GM19395 (cell line): ENCODE measurements at regions not wholly inside any gene's neighbourhood (a gene's known extent, or its start where the extent isn't known, plus 50 kb on each side); places are given as distances from the start of the nearest gene placed in this dataset.
"Not testable (repeated sequence)": the region's sequence is repeated elsewhere in the genome, so short reads cannot be mapped to it uniquely, and the experiment has no call there.

Experiments used
- ATAC-seq: cut with Tn5 transposase; IDR thresholded peaks from one replicate; pipeline ENCODE4 v1.9.1; 2021; ENCODE audit warnings: mild to moderate bottlenecking, moderate library complexity; ENCODE audit not compliant: unreplicated experiment

- ATAC-seq: no peak
These were observed 428.4 kb downstream of the CSNK1G3 start for GRCh38 chr5:123940416-123940815.

- no peak for ATAC-seq
These were observed 425.3 kb downstream of the CSNK1G3 start for GRCh38 chr5:123937230-123937629.

- ATAC-seq: no peak
These were observed 424.6 kb downstream of the CSNK1G3 start for GRCh38 chr5:123936548-123936947.

GRCh38 chr5:123933812-123934211 is 421.8 kb downstream of the CSNK1G3 start:
- not testable (repeated sequence) for ATAC-seq

- ATAC-seq: peak; percentile 80
These were observed 417.1 kb downstream of the CSNK1G3 start for GRCh38 chr5:123929055-123929474.

- no peak for ATAC-seq
These were observed 416.4 kb downstream of the CSNK1G3 start for GRCh38 chr5:123928401-123928800.

- ATAC-seq: no peak
These were observed 409.2 kb downstream of the CSNK1G3 start for GRCh38 chr5:123921193-123921592.

GRCh38 chr5:123916345-123917121 is 404.6 kb downstream of the CSNK1G3 start:
- no peak for ATAC-seq

- no peak for ATAC-seq
These were observed 402.4 kb downstream of the CSNK1G3 start for GRCh38 chr5:123914333-123914732.

- ATAC-seq: peak; percentile 53
These were observed 395.4 kb downstream of the CSNK1G3 start for GRCh38 chr5:123907349-123907748.

GRCh38 chr5:123906698-123907295 is 394.8 kb downstream of the CSNK1G3 start:
- peak; percentile 47 for ATAC-seq

- no peak for ATAC-seq
These were observed 373.1 kb downstream of the CSNK1G3 start for GRCh38 chr5:123885081-123885480.

GRCh38 chr5:123882965-123883345 is 371.0 kb downstream of the CSNK1G3 start:
- ATAC-seq: no peak

- ATAC-seq: no peak
These were observed 370.5 kb downstream of the CSNK1G3 start for GRCh38 chr5:123882319-123882964.

- ATAC-seq: no peak
These were observed 369.8 kb downstream of the CSNK1G3 start for GRCh38 chr5:123881759-123882244.

- ATAC-seq: no peak
These were observed 368.9 kb downstream of the CSNK1G3 start for GRCh38 chr5:123880875-123881274.

GRCh38 chr5:123879071-123879470 is 367.1 kb downstream of the CSNK1G3 start:
- no peak for ATAC-seq

GRCh38 chr5:123876276-123876790 is 364.4 kb downstream of the CSNK1G3 start:
- no peak for ATAC-seq

GRCh38 chr5:123875561-123876275 is 363.7 kb downstream of the CSNK1G3 start:
- ATAC-seq: no peak

- no peak for ATAC-seq
These were observed 362.7 kb downstream of the CSNK1G3 start for GRCh38 chr5:123874600-123875201.

- no peak for ATAC-seq
These were observed 361.9 kb downstream of the CSNK1G3 start for GRCh38 chr5:123873846-123874245.
